HUDEP-2 (cell line): ENCODE measurements at regions not wholly inside any gene's neighbourhood (a gene's known extent, or its start where the extent isn't known, plus 50 kb on each side); places are given as distances from the start of the nearest gene placed in this dataset.

Experiments
- DNase-seq, 76 experiments: peaks; one replicate each; lab custom pipeline; 2025; ENCODE audit not compliant: unreplicated experiment in 76 of 76; lab: John Stamatoyannopoulos, UW

- no peak for DNase-seq
These were observed 836.3 kb downstream of the SQOR start for GRCh38 chr15:46471096-46471495.

- no peak for DNase-seq
These were observed 854.4 kb downstream of the SQOR start for GRCh38 chr15:46489276-46489675.

- no peak for DNase-seq
These were observed 861.8 kb downstream of the SQOR start for GRCh38 chr15:46496491-46497115.

DNA sequence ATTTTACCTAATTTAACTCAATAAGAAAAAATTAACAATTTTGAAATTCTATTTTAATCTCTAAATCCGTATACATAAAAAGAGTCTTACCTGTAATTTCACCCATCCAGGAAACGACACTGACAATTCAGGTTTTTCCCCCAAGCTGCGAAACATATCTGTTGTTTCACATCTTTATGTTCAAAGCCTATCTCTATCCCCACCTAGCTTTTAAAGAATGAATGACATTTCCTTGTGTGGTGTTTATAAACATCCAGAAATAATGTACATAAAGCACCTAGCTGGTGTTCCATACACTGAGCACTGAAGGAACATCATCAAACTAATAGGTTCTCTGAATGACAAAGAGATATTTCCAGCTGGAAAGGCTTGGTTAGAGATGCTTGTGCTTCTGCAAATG is 867.8 kb downstream of the SQOR start:
- no peak for DNase-seq

DNA sequence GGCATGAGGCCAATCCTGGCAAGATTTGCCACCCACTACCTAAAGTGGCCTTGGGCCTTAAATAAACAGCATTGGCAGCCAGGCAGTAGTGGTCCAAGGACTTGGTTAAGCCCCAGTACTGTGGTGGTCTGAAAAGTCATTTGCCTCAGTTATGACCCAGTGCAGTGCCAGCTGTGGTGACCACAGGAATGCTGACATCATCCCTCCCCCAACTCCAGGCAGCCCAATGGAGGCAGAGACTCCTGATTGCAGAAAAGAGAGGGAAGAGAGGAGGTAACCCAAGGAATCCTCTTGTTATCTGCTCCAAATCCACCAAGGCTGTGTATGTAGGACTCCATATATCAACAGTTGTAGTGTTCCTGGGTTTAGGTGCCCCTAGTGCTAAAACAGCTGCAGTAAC is 883.6 kb downstream of the SQOR start:
- DNase-seq = no peak

DNA sequence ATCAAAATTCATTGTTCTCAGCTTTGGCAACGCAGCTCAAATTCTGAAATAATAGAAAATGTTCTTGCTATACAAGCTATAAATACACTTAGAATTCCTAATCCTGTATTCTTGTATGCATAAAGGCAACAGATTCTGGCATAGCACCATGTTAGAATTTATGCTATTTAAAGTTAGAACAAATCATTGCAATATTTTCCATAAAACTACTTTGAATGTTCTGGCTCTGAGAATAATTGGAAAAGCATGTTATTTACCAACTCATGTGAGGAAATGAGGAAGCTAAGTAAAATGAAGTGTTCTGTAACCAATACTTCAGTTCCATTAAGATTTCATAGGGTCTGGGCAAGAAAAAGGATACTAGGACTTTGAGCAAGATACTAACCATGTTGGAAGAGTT is 888.9 kb downstream of the SQOR start:
- no peak for DNase-seq

- DNase-seq = no peak
These were observed 891.3 kb downstream of the SQOR start for GRCh38 chr15:46525984-46526725.

GRCh38 chr15:46526726-46527110 is 891.9 kb downstream of the SQOR start:
- no peak for DNase-seq

DNA sequence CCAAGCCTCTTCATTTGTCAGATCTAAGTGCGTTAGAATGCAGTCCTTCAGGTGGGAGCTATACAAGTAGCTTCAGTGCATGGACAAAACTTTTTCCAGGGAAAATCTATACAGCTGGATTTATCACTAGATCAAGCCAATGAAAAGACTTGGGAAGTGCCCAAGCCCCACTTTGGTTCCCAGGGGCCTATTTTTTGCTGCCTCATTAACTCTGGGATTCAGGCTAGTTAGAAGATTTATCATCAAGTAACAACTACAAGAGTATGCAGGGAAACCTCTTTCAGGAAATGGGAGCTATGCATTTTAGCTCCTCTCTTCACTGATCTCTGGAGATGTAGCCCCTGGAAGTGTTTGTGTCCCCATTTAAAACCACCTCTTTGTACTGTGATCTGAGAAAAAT is 908.8 kb downstream of the SQOR start:
- no peak for DNase-seq

GRCh38 chr15:46548989-46549388 is 914.2 kb downstream of the SQOR start:
- no peak for DNase-seq

- DNase-seq = no peak
These were observed 917.5 kb downstream of the SQOR start for GRCh38 chr15:46552316-46552715.

GRCh38 chr15:46555547-46555946 is 920.7 kb downstream of the SQOR start:
- DNase-seq = no peak

- DNase-seq = no peak
These were observed 921.2 kb downstream of the SQOR start for GRCh38 chr15:46556010-46556409.

DNA sequence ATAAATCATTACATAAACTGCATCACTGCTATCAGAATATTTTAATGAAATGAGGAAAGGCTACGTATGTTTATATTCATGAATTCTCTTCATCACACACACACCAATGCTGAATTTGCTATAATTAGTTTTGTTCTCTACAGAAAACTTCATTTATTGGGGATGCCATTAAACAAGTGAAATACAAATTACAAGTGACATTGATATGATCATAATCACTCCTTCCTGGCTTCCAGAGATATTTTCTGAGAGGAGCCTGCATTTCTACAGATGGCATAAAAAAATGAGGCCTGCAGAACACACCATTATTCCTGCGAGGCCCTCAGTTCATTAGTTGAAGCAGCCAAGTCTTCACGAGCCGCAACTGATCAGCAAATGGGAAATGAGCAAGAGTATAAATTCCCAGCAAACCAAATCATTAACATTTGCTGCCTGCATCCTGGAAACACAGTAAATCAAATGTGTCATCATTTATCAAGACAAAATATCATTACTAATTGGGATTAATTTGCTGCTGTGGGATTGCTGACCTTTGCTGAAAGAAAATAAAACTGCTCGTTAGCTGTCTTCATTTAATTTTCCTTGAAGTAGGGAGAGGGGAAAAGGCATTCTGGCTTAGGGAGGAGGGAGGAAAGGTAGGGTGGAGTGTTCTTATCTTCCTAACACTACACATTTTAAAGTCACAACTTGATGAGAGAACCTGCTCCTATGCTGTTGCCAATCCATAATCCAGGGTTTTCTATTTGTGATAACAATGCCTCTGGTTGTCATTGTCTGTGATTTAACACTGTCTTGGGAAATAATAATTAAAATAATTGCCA is 921.9 kb downstream of the SQOR start:
- no peak for DNase-seq

GRCh38 chr15:46567968-46568367 is 933.1 kb downstream of the SQOR start:
- DNase-seq = no peak

DNA sequence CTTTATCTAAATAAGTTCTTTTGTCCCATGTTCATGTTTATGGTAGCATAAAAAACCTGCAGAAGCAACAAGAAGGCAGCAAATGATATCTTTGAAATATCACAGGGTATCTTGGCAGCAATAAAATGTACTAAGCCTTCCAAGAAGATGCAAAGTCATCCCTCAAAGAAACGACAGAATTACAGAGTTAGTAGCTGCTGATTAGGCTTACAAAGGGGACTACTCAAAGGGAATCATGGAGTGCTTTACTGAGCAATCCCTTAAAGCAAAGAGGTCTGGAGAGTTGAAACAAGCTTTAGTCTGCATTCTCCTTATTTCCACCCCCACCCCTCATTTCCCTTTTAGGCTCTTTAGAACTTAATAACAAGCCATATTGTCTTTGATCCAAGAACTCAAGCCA is 935.0 kb downstream of the SQOR start:
- no peak for DNase-seq

- DNase-seq = no peak
These were observed 942.0 kb downstream of the SQOR start for GRCh38 chr15:46576646-46577395.

DNA sequence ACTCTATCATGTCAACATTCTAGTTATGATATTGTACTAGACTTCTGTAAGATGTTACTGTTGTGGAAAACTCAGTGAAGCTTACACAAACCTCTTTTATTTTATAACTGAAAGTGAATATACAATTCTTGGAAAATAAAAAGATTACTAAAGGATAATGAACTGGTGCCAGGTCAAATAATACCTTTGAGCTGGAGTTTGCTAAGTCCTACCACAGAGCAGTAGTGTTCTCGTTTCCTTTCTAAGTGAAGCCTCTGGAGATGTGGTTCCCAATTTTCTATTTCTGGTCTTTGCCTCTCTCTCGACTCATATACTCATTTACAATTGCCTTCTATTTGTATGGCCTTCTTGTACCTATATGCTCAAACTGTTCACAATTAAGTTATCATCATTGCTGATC is 942.9 kb downstream of the SQOR start:
- DNase-seq = no peak

GRCh38 chr15:46580487-46580886 is 945.7 kb downstream of the SQOR start:
- no peak for DNase-seq

- no peak for DNase-seq
These were observed 946.1 kb downstream of the SQOR start for GRCh38 chr15:46580924-46581323.

- DNase-seq = no peak
These were observed 954.3 kb downstream of the SQOR start for GRCh38 chr15:46589088-46589487.
